OCI-LY1 (cell line): ENCODE measurements at regions not wholly inside any gene's neighbourhood (a gene's known extent, or its start where the extent isn't known, plus 50 kb on each side); places are given as distances from the start of the nearest gene placed in this dataset.

Experiments
- H2AFZ ChIP-seq: fragments of 200-600 bp; sonication (generic), shearing (Covaris generic); 2 replicates; pipeline ENCODE4 v1.6.0; 2014; ENCODE audit warnings: antibody characterized with exemption, mild to moderate bottlenecking, low read length
- H3F3A ChIP-seq: fragments of 200-600 bp; sonication (generic), shearing (Covaris generic); 2 replicates; pipeline ENCODE4 v1.6.0; 2014; ENCODE audit warnings: mild to moderate bottlenecking, antibody characterized with exemption, low read length, moderate library complexity; ENCODE audit not compliant: insufficient read depth
- H3K27ac ChIP-seq: fragments of 200-600 bp; sonication (generic); 2 replicates; pipeline ENCODE4 v1.5.1; 2014; ENCODE audit warnings: low read length, mixed run types, mild to moderate bottlenecking, low read depth; ENCODE audit not compliant: poor library complexity, severe bottlenecking
- H3K27me3 ChIP-seq: fragments of 200-600 bp; sonication (generic); 2 replicates; pipeline ENCODE4 v1.6.0; 2014; ENCODE audit warnings: antibody characterized with exemption, mild to moderate bottlenecking, low read length, moderate library complexity; ENCODE audit not compliant: insufficient read depth
- H3K36me3 ChIP-seq: fragments of 200-600 bp; sonication (generic); 2 replicates; pipeline ENCODE4 v1.6.1; 2014; ENCODE audit warnings: mild to moderate bottlenecking, antibody characterized with exemption, low read length, moderate library complexity, mixed read lengths; ENCODE audit not compliant: insufficient read depth
- H3K4me1 ChIP-seq: fragments of 200-600 bp; sonication (generic); 2 replicates; pipeline ENCODE4 v1.5.1; 2014; ENCODE audit warnings: mild to moderate bottlenecking, low read length, moderate library complexity; ENCODE audit not compliant: insufficient read depth, severe bottlenecking
- H3K4me2 ChIP-seq: fragments of 200-600 bp; sonication (generic), shearing (Covaris generic); 2 replicates; pipeline ENCODE4 v1.6.1; 2014; ENCODE audit warnings: low read length
- H3K4me3 ChIP-seq: fragments of 200-600 bp; sonication (generic); 2 replicates; pipeline ENCODE4 v1.5.1; 2014; ENCODE audit warnings: low read length, low read depth, mild to moderate bottlenecking, mixed read lengths; ENCODE audit not compliant: poor library complexity, severe bottlenecking
- H3K79me2 ChIP-seq: fragments of 200-600 bp; shearing (Covaris generic); 2 replicates; pipeline ENCODE4 v1.6.1; 2016; ENCODE audit warnings: mixed run types, low read length, mixed read lengths; ENCODE audit not compliant: insufficient read depth
- H3K9ac ChIP-seq: fragments of 200-600 bp; sonication (generic), shearing (Covaris generic); 2 replicates; pipeline ENCODE4 v1.6.1; 2014; ENCODE audit warnings: mild to moderate bottlenecking, low read length, mixed read lengths
- H3K9me2 ChIP-seq: fragments of 200-600 bp; sonication (generic), shearing (Covaris generic); 2 replicates; pipeline ENCODE4 v1.6.1; 2014; ENCODE audit warnings: low read depth, mild to moderate bottlenecking, low read length, mixed read lengths
- H3K9me3 ChIP-seq: fragments of 200-600 bp; shearing (Covaris generic); 2 replicates; pipeline ENCODE4 v1.6.1; 2014; ENCODE audit warnings: low read length, mixed read lengths
- H4K20me1 ChIP-seq: fragments of 200-600 bp; sonication (generic), shearing (Covaris generic); 2 replicates; pipeline ENCODE4 v1.6.0; 2016; ENCODE audit warnings: mild to moderate bottlenecking, low read length; ENCODE audit not compliant: insufficient read depth
- EZH2 ChIP-seq: fragments of 200-600 bp; sonication (generic), shearing (Covaris generic); IDR thresholded peaks from 2 replicates; pipeline ENCODE4 v1.8.0; 2017; ENCODE audit warnings: borderline replicate concordance, mixed run types, mild to moderate bottlenecking, antibody characterized with exemption, low read length, moderate library complexity, mixed read lengths
- TF ChIP-seq, protein P1 (sequence below): fragments of 200-600 bp; sonication (generic), shearing (Covaris generic); IDR thresholded peaks from 2 replicates; pipeline ENCODE4 v1.5.1; 2017; ENCODE audit warnings: mild to moderate bottlenecking, antibody characterized with exemption, low read length, moderate library complexity, mixed read lengths

GRCh38 chr10:120641695-120642094, 184.7 kb downstream of the PLPP4 start:
- H3K79me2 ChIP-seq, result no peaks in the 10 kb centered on the region
- H3F3A ChIP-seq, result no peaks in the 10 kb centered on the region
- TF ChIP-seq, protein P1, sequence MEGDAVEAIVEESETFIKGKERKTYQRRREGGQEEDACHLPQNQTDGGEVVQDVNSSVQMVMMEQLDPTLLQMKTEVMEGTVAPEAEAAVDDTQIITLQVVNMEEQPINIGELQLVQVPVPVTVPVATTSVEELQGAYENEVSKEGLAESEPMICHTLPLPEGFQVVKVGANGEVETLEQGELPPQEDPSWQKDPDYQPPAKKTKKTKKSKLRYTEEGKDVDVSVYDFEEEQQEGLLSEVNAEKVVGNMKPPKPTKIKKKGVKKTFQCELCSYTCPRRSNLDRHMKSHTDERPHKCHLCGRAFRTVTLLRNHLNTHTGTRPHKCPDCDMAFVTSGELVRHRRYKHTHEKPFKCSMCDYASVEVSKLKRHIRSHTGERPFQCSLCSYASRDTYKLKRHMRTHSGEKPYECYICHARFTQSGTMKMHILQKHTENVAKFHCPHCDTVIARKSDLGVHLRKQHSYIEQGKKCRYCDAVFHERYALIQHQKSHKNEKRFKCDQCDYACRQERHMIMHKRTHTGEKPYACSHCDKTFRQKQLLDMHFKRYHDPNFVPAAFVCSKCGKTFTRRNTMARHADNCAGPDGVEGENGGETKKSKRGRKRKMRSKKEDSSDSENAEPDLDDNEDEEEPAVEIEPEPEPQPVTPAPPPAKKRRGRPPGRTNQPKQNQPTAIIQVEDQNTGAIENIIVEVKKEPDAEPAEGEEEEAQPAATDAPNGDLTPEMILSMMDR, result no peak
- TF ChIP-seq EZH2, result no peak

GRCh38 chr10:120643351-120643750, 186.3 kb downstream of the PLPP4 start:
- Histone ChIP-seq H3K4me3 (no peak overlapping the region), H3K27ac (no peak overlapping the region), H3K4me1 (no peaks in the 10 kb centered on the region), H3K27me3 (0 out of 2 replicates have a peak, but pooled peaks cover 3% of the 10 kb centered on the region), H4K20me1 (no peaks in the 10 kb centered on the region), H3K9me2 (no peaks in the 10 kb centered on the region), H3K9ac (no peak overlapping the region), H3K4me2 (no peak overlapping the region), H3K36me3 (no peaks in the 10 kb centered on the region), H3F3A (no peaks in the 10 kb centered on the region), H3K9me3 (no peaks in the 10 kb centered on the region), H3K79me2 (no peaks in the 10 kb centered on the region), H2AFZ (no peak overlapping the region)
- no peak for TF ChIP-seq EZH2
- TF ChIP-seq, protein P1, result no peak

More at GRCh38 chr10:120641695-120642094, 184.7 kb downstream of the PLPP4 start:
- Histone ChIP-seq H2AFZ (no peak overlapping the region), H3K27me3 (no peaks in the 10 kb centered on the region), H3K9ac (no peak overlapping the region), H3K4me1 (no peaks in the 10 kb centered on the region), H3K9me2 (no peaks in the 10 kb centered on the region), H3K4me2 (no peak overlapping the region), H3K9me3 (no peaks in the 10 kb centered on the region), H3K36me3 (no peaks in the 10 kb centered on the region), H3K4me3 (no peak overlapping the region), H3K27ac (no peak overlapping the region), H4K20me1 (no peaks in the 10 kb centered on the region)

- no peak overlapping the region for H3K4me3 ChIP-seq
- H3K27me3 ChIP-seq, result peaks cover 3% of the 10 kb centered on the region; the same call in 1 of the 2 replicates
- no peak overlapping the region for H3K27ac ChIP-seq
- no peaks in the 10 kb centered on the region for H3K79me2 ChIP-seq
- H3K9me3 ChIP-seq, result no peaks in the 10 kb centered on the region
- H3K9ac ChIP-seq, result no peak overlapping the region
- H3K4me2 ChIP-seq, result no peak overlapping the region
- no peaks in the 10 kb centered on the region for H3F3A ChIP-seq
- no peak for TF ChIP-seq EZH2
- TF ChIP-seq, protein P1, result no peak
- no peaks in the 10 kb centered on the region for H3K4me1 ChIP-seq
- no peak overlapping the region for H2AFZ ChIP-seq
- H3K36me3 ChIP-seq, result no peaks in the 10 kb centered on the region
- no peaks in the 10 kb centered on the region for H4K20me1 ChIP-seq
- H3K9me2 ChIP-seq, result no peaks in the 10 kb centered on the region
These were observed 187.8 kb downstream of the PLPP4 start for GRCh38 chr10:120644556-120645410.
